ENCODE measurements at regions not wholly inside any gene's neighbourhood (a gene's known extent, or its start where the extent isn't known, plus 50 kb on each side); places are given as distances from the start of the nearest gene placed in this dataset.

- no peak for DNase-seq (ENCODE audit: low spot score)
- in situ Hi-C loops (cut with MboI; ENCODE audit: low pct_unique_long_range_greater_than_20kb, low sequenced_read_pairs, unreplicated experiment), result no loop called here
- TF ChIP-seq CTCF (IDR thresholded peaks at IDR 0.05; ENCODE audit: extremely low read depth, insufficient read depth, missing control alignments), result no peak
Measured at GRCh38 chr12:24198936-24199671, 249.6 kb upstream of the SOX5 start.

GRCh38 chr12:24198070-24198469 lies 248.6 kb upstream of the SOX5 start:
- TF ChIP-seq CTCF (IDR thresholded peaks at IDR 0.05; ENCODE audit: extremely low read depth, insufficient read depth, missing control alignments), result no peak
- in situ Hi-C loops (cut with MboI; ENCODE audit: low pct_unique_long_range_greater_than_20kb, low sequenced_read_pairs, unreplicated experiment), result no loop called here

GRCh38 chr12:24197532-24197931 lies 248.1 kb upstream of the SOX5 start:
- TF ChIP-seq CTCF (IDR thresholded peaks at IDR 0.05; ENCODE audit: extremely low read depth, insufficient read depth, missing control alignments), result no peak
- in situ Hi-C loops (cut with MboI; ENCODE audit: low pct_unique_long_range_greater_than_20kb, low sequenced_read_pairs, unreplicated experiment), result no loop called here
- DNase-seq (ENCODE audit: low spot score), result no peak

More at GRCh38 chr12:24198070-24198469, 248.6 kb upstream of the SOX5 start:
- no peak for DNase-seq (ENCODE audit: low spot score)

GRCh38 chr12:24195063-24195462 lies 245.6 kb upstream of the SOX5 start:
- in situ Hi-C loops (cut with MboI; ENCODE audit: low pct_unique_long_range_greater_than_20kb, low sequenced_read_pairs, unreplicated experiment), result no loop called here
- no peak for DNase-seq (ENCODE audit: low spot score)
- no peak for TF ChIP-seq CTCF (IDR thresholded peaks at IDR 0.05; ENCODE audit: extremely low read depth, insufficient read depth, missing control alignments)

GRCh38 chr12:24191117-24191516 lies 241.6 kb upstream of the SOX5 start:
- no peak for TF ChIP-seq CTCF (IDR thresholded peaks at IDR 0.05; ENCODE audit: extremely low read depth, insufficient read depth, missing control alignments)
- in situ Hi-C loops (cut with MboI; ENCODE audit: low pct_unique_long_range_greater_than_20kb, low sequenced_read_pairs, unreplicated experiment), result no loop called here
- DNase-seq (ENCODE audit: low spot score), result no peak

GRCh38 chr12:24185782-24186181 lies 236.3 kb upstream of the SOX5 start:
- DNase-seq (ENCODE audit: low spot score), result no peak
- no peak for TF ChIP-seq CTCF (IDR thresholded peaks at IDR 0.05; ENCODE audit: extremely low read depth, insufficient read depth, missing control alignments)
- in situ Hi-C loops (cut with MboI; ENCODE audit: low pct_unique_long_range_greater_than_20kb, low sequenced_read_pairs, unreplicated experiment), result no loop called here

Data from GM13977 (cell line).